ENCODE measurements at regions not wholly inside any gene's neighbourhood (a gene's known extent, or its start where the extent isn't known, plus 50 kb on each side); places are given as distances from the start of the nearest gene placed in this dataset.

- TF ChIP-seq CTCF (conservative IDR thresholded peaks at IDR 0.05; ENCODE audit: low read depth, low read length) (no peak), POLR2A (IDR thresholded peaks at IDR 0.05; ENCODE audit: low read depth, low read length) (no peak), SMC3 (IDR thresholded peaks at IDR 0.05; ENCODE audit: low read depth, low read length) (no peak), CHD1 (IDR thresholded peaks at IDR 0.05; ENCODE audit: low read depth, low read length) (no peak), RAD21 (IDR thresholded peaks at IDR 0.05; ENCODE audit: low read length) (no peak)
These were observed 94.3 kb downstream of the OAT start for GRCh38 chr10:124324451-124324850.
